K562 (cell line): ENCODE measurements at regions not wholly inside any gene's neighbourhood (a gene's known extent, or its start where the extent isn't known, plus 50 kb on each side); places are given as distances from the start of the nearest gene placed in this dataset.

Source experiments
- MAZ ChIP-seq, 2 experiments: fragments of 450-650 bp in 1 of 2; sonication (generic) in 1 of 2; formaldehyde crosslinking; IDR thresholded peaks in 1 of 2; conservative IDR thresholded peaks in 1 of 2; 2 replicates each; pipeline versions ENCODE4 v1.4.0 to v1.5.0; 2020; ENCODE audit warnings: mild to moderate bottlenecking in 1 of 2, missing genetic modification reagents in 1 of 2
- MECOM ChIP-seq: fragments of 250-450 bp; sonication (Bioruptor Pico); IDR thresholded peaks from 2 replicates; pipeline ENCODE4 v1.8.0; 2022; ENCODE audit warnings: inconsistent platforms
- MIER1 ChIP-seq: fragments of 450-650 bp; IDR thresholded peaks from 2 replicates; pipeline ENCODE4 v1.6.1; 2016; ENCODE audit warnings: antibody characterized with exemption, mild to moderate bottlenecking, low read depth
- SETDB1 ChIP-seq: IDR thresholded peaks from one replicate; pipeline ENCODE4 v1.6.1; 2012; ENCODE audit warnings: low read length, control low read depth, inconsistent platforms
- SMARCA4 ChIP-seq: fragments of 450-650 bp; IDR thresholded peaks from 2 replicates; pipeline ENCODE4 v1.6.1; 2016
- SOX6 ChIP-seq: fragments of 450-650 bp; IDR thresholded peaks from 2 replicates; pipeline ENCODE4 v1.6.1; 2014; ENCODE audit warnings: mild to moderate bottlenecking
- ZBTB49 ChIP-seq: sonication (generic); formaldehyde crosslinking; IDR thresholded peaks from 2 replicates; pipeline ENCODE4 v1.8.0; 2022; ENCODE audit warnings: missing genetic modification reagents, mild to moderate bottlenecking, borderline replicate concordance
- ZNF766 ChIP-seq: fragments of 200-800 bp; sonication (Bioruptor generic); conservative IDR thresholded peaks from 2 replicates; pipeline ENCODE4 v1.6.1; 2016; ENCODE audit warnings: missing genetic modification characterization, missing compliant biosample characterization
- TF ChIP-seq, protein P1 (sequence below), 2 experiments: fragments of 450-650 bp; IDR thresholded peaks; 2 replicates each; pipeline ENCODE4 v1.6.1; 2016
- TF ChIP-seq, protein P2 (sequence below): fragments of 250-450 bp; sonication (Bioruptor Pico); IDR thresholded peaks from 2 replicates; pipeline ENCODE4 v1.8.0; 2022; ENCODE audit warnings: moderate library complexity, mild to moderate bottlenecking, inconsistent platforms

GRCh38 chr3:152200476-152201420 lies 68.0 kb upstream of the MBNL1 start (continued):
- no peak for TF ChIP-seq ZBTB49
- TF ChIP-seq SOX6: peak; percentile 53; the same call in 1 of the 2 replicates
- TF ChIP-seq, protein P1, sequence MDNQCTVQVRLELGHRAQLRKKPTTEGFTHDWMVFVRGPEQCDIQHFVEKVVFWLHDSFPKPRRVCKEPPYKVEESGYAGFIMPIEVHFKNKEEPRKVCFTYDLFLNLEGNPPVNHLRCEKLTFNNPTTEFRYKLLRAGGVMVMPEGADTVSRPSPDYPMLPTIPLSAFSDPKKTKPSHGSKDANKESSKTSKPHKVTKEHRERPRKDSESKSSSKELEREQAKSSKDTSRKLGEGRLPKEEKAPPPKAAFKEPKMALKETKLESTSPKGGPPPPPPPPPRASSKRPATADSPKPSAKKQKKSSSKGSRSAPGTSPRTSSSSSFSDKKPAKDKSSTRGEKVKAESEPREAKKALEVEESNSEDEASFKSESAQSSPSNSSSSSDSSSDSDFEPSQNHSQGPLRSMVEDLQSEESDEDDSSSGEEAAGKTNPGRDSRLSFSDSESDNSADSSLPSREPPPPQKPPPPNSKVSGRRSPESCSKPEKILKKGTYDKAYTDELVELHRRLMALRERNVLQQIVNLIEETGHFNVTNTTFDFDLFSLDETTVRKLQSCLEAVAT (IDR thresholded peaks at IDR 0.05): peak in 1 of 2 experiments; percentile 34; a peak in 1 of 4 replicates
- TF ChIP-seq MECOM (CRISPR knock-in tag): 0 out of 2 replicates have a peak, but pooled peaks have one; percentile 35
- TF ChIP-seq, protein P2, sequence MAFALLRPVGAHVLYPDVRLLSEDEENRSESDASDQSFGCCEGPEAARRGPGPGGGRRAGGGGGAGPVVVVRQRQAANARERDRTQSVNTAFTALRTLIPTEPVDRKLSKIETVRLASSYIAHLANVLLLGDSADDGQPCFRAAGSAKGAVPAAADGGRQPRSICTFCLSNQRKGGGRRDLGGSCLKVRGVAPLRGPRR (CRISPR knock-in tag): no peak
- no peak for TF ChIP-seq MIER1
- peak in 1 of 2 experiments; percentile 38; a peak in 1 of 4 replicates for TF ChIP-seq MAZ (CRISPR knock-in tag; conservative IDR thresholded peaks at IDR 0.05 in 1 of 2, IDR thresholded peaks at IDR 0.05 in 1 of 2)
- TF ChIP-seq SMARCA4: 0 out of 2 replicates have a peak, but pooled peaks have one; percentile 46
- TF ChIP-seq ZNF766 (CRISPR knock-in tag): 0 out of 2 replicates have a peak, but pooled peaks have one; percentile 60
- TF ChIP-seq SETDB1: no peak
